A549 (cell line): ENCODE measurements at regions not wholly inside any gene's neighbourhood (a gene's known extent, or its start where the extent isn't known, plus 50 kb on each side); places are given as distances from the start of the nearest gene placed in this dataset.

Experiments used
- PHF8 ChIP-seq: fragments of 200-600 bp; sonication (generic); IDR thresholded peaks from 2 replicates; pipeline ENCODE4 v1.6.1; 2016; ENCODE audit warnings: low read depth, mild to moderate bottlenecking, antibody characterized with exemption, moderate library complexity, borderline replicate concordance
- POLR2A ChIP-seq: IDR thresholded peaks from 2 replicates; pipeline ENCODE4 v1.6.1; 2012; ENCODE audit warnings: mild to moderate bottlenecking, low read length
- RCOR1 ChIP-seq: fragments of 150-350 bp; IDR thresholded peaks from 2 replicates; pipeline ENCODE4 v1.6.1; 2014; ENCODE audit warnings: antibody characterized with exemption, low read length, low read depth
- TF ChIP-seq, protein P1 (sequence below): IDR thresholded peaks from 2 replicates; pipeline ENCODE4 v1.6.1; 2012; ENCODE audit warnings: low read depth, borderline replicate concordance

DNA sequence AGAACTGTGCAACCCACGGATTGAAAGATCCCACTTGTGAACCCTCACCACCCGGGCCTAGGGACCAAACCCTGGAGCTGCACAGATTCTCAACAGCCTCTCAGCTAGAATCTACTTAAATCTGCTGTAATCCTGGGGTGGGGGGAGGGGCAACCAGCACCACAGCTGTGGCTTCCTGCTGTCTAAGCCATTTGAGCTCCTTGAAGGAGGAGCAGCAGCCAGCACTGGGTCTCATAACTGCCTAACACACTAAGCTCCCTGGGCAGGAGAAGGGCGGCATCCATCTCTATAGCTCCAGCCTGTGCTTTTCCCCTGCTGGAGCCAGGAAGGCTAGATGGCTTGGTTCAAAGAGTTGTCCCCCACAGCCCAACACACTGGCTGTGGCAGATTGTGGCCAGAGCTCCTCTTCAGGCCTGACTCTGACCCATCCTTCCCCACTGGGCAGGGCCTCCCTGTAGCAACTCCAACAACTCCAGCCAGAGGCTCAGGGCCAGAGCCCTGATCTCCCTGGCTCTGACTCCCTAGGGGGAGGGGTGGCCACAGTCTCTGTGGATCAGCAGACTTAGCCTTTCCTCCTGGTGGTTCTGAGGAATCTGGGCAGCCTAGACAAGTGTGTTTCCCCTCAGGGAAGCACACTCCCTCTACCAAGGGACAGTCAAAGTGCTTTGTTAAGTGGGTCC, 72.0 kb upstream of the C9orf72 start:
- TF ChIP-seq, protein P1, sequence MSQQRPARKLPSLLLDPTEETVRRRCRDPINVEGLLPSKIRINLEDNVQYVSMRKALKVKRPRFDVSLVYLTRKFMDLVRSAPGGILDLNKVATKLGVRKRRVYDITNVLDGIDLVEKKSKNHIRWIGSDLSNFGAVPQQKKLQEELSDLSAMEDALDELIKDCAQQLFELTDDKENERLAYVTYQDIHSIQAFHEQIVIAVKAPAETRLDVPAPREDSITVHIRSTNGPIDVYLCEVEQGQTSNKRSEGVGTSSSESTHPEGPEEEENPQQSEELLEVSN = no peak
- TF ChIP-seq POLR2A (no peak), PHF8 (no peak), RCOR1 (no peak)
